Fibroblast of skin of abdomen (primary cell): ENCODE measurements at regions not wholly inside any gene's neighbourhood (a gene's known extent, or its start where the extent isn't known, plus 50 kb on each side); places are given as distances from the start of the nearest gene placed in this dataset.
"Not testable (repeated sequence)": the region's sequence is repeated elsewhere in the genome, so short reads cannot be mapped to it uniquely, and the experiment has no call there.

Experiments used
- DNase-seq: peaks from one replicate; pipeline ENCODE4 v3.0.0-alpha.2; 2013

GRCh38 chr20:40634891-40635290, 54.1 kb downstream of the MAFB start:
- DNase-seq: no peak

GRCh38 chr20:40633123-40633850, 55.7 kb downstream of the MAFB start:
- no peak for DNase-seq

GRCh38 chr20:40632346-40632976, 56.6 kb downstream of the MAFB start:
- no peak for DNase-seq

- no peak for DNase-seq
Observed at GRCh38 chr20:40631119-40631631, 57.9 kb downstream of the MAFB start.

GRCh38 chr20:40630713-40631112, 58.3 kb downstream of the MAFB start:
- DNase-seq: no peak

- DNase-seq: no peak
Observed at GRCh38 chr20:40630099-40630498, 58.9 kb downstream of the MAFB start.

- no peak for DNase-seq
Observed at GRCh38 chr20:40628877-40629276, 60.2 kb downstream of the MAFB start.

GRCh38 chr20:40619053-40619452, 70.0 kb downstream of the MAFB start:
- DNase-seq: not testable (repeated sequence)

GRCh38 chr20:40617594-40617993, 71.4 kb downstream of the MAFB start:
- no peak for DNase-seq

- DNase-seq: no peak
Observed at GRCh38 chr20:40612837-40613236, 76.2 kb downstream of the MAFB start.

GRCh38 chr20:40612247-40612646, 76.8 kb downstream of the MAFB start:
- no peak for DNase-seq

- DNase-seq: no peak
Observed at GRCh38 chr20:40610730-40611129, 78.3 kb downstream of the MAFB start.

GRCh38 chr20:40607927-40608326, 81.1 kb downstream of the MAFB start:
- DNase-seq: no peak

GRCh38 chr20:40606660-40607059, 82.4 kb downstream of the MAFB start:
- DNase-seq: no peak

- no peak for DNase-seq
Observed at GRCh38 chr20:40606237-40606636, 82.8 kb downstream of the MAFB start.

GRCh38 chr20:40604416-40604815, 84.6 kb downstream of the MAFB start:
- no peak for DNase-seq

GRCh38 chr20:40603057-40603651, 85.9 kb downstream of the MAFB start:
- DNase-seq: no peak

GRCh38 chr20:40602381-40602780, 86.7 kb downstream of the MAFB start:
- no peak for DNase-seq

- DNase-seq: no peak
Observed at GRCh38 chr20:40600441-40601219, 88.4 kb downstream of the MAFB start.

GRCh38 chr20:40599987-40600386, 89.0 kb downstream of the MAFB start:
- DNase-seq: no peak

- no peak for DNase-seq
Observed at GRCh38 chr20:40592941-40593340, 96.1 kb downstream of the MAFB start.

GRCh38 chr20:40591536-40591935, 97.5 kb downstream of the MAFB start:
- no peak for DNase-seq

GRCh38 chr20:40591119-40591518, 97.9 kb downstream of the MAFB start:
- DNase-seq: no peak
